OCI-LY1 (cell line): ENCODE measurements at regions not wholly inside any gene's neighbourhood (a gene's known extent, or its start where the extent isn't known, plus 50 kb on each side); places are given as distances from the start of the nearest gene placed in this dataset.

Experiments used
- CTCF ChIP-seq: fragments of 200-600 bp; sonication (generic), shearing (Covaris generic); IDR thresholded peaks from 2 replicates; pipeline ENCODE4 v1.5.1; 2017; ENCODE audit warnings: mild to moderate bottlenecking, antibody characterized with exemption, low read length, moderate library complexity, mixed read lengths
- EZH2 ChIP-seq: fragments of 200-600 bp; sonication (generic), shearing (Covaris generic); IDR thresholded peaks from 2 replicates; pipeline ENCODE4 v1.8.0; 2017; ENCODE audit warnings: borderline replicate concordance, mixed run types, mild to moderate bottlenecking, antibody characterized with exemption, low read length, moderate library complexity, mixed read lengths

- no peak for TF ChIP-seq CTCF
- no peak for TF ChIP-seq EZH2
Measured at GRCh38 chr1:59008599-59009347, 224.9 kb upstream of the JUN start.
